Peyer's patch (tissue), 4 donors: ENCODE measurements at regions not wholly inside any gene's neighbourhood (a gene's known extent, or its start where the extent isn't known, plus 50 kb on each side); places are given as distances from the start of the nearest gene placed in this dataset.

ENCODE experiments used
- POLR2A ChIP-seq, 2 donors: fragments of 450-650 bp; IDR thresholded peaks; one replicate each; pipeline ENCODE4 v1.5.1; 2017; ENCODE audit warnings: antibody characterized with exemption in 2 of 2, mild to moderate bottlenecking in 2 of 2, moderate library complexity in 2 of 2
- TF ChIP-seq, protein P1 (sequence below), 6 experiments: fragments of 450-650 bp in 4 of 6; fragments of 200-600 bp in 2 of 6; sonication (generic) in 1 of 6; IDR thresholded peaks; one replicate each; pipeline ENCODE4 v1.5.1; 2017 to 2019; ENCODE audit warnings: antibody characterized with exemption in 6 of 6, mild to moderate bottlenecking in 3 of 6, moderate library complexity in 1 of 6

DNA sequence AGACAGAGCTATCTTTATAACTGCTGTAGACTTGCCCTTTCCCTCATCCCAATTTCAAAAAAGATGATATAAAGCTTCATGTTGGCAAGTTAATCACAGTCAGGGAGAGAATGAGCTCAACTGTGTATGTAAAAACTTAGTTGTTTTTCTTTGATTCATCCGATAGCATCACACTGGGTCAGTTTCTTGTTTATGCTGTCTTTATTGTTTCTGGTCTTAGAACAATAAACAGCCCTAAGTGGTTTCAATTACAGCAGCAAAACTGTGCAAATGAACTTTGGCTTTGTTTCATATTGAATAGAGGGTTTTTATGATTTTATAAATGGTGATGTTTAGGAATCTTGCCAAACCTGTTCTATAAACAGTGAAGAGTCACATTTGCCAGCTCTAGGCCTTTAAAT is 423.8 kb upstream of the CXADR start:
- TF ChIP-seq, protein P1, sequence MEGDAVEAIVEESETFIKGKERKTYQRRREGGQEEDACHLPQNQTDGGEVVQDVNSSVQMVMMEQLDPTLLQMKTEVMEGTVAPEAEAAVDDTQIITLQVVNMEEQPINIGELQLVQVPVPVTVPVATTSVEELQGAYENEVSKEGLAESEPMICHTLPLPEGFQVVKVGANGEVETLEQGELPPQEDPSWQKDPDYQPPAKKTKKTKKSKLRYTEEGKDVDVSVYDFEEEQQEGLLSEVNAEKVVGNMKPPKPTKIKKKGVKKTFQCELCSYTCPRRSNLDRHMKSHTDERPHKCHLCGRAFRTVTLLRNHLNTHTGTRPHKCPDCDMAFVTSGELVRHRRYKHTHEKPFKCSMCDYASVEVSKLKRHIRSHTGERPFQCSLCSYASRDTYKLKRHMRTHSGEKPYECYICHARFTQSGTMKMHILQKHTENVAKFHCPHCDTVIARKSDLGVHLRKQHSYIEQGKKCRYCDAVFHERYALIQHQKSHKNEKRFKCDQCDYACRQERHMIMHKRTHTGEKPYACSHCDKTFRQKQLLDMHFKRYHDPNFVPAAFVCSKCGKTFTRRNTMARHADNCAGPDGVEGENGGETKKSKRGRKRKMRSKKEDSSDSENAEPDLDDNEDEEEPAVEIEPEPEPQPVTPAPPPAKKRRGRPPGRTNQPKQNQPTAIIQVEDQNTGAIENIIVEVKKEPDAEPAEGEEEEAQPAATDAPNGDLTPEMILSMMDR (IDR thresholded peaks at IDR 0.05), result no peak
- no peak for TF ChIP-seq POLR2A (IDR thresholded peaks at IDR 0.05)
